ENCODE measurements at regions not wholly inside any gene's neighbourhood (a gene's known extent, or its start where the extent isn't known, plus 50 kb on each side); places are given as distances from the start of the nearest gene placed in this dataset.

DNA sequence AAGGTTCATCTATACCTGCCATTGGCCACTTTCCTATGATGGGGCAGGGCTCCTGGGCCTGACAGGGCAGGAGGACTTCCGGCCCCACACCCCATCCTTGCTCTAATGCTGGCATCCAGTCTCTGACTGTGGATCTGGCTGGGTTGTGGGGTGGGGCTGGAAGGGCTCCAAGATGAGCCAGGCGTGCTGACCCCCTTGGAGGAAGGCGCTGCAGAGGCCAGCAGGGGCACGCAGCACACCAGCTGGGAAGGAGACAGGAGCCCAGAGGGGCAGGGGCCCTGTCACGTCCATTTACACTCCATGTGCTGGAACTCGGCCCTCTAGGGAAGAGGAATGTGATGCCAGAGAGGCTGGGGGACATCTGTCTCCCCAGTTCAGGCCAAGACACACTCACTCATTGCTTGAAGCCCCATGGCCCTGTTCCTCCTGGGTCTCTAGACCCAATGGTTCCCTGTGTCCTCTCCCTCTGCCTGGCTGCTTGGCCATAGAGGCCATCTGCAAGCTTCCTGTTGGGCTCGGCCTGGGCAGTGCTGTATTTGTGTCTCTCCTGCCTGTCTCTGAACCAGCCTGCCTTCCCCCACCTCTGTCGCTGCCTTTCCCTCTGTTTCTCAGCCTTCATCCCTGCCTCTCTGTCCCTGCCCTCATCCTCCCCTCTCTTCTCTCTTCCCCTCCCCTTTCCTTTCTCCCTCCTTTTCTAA, 67.5 kb upstream of the NECTIN1 start:
- no peak overlapping the region for H3K4me3 ChIP-seq (ENCODE audit: low read depth, low read length)
- TF ChIP-seq, protein P1, sequence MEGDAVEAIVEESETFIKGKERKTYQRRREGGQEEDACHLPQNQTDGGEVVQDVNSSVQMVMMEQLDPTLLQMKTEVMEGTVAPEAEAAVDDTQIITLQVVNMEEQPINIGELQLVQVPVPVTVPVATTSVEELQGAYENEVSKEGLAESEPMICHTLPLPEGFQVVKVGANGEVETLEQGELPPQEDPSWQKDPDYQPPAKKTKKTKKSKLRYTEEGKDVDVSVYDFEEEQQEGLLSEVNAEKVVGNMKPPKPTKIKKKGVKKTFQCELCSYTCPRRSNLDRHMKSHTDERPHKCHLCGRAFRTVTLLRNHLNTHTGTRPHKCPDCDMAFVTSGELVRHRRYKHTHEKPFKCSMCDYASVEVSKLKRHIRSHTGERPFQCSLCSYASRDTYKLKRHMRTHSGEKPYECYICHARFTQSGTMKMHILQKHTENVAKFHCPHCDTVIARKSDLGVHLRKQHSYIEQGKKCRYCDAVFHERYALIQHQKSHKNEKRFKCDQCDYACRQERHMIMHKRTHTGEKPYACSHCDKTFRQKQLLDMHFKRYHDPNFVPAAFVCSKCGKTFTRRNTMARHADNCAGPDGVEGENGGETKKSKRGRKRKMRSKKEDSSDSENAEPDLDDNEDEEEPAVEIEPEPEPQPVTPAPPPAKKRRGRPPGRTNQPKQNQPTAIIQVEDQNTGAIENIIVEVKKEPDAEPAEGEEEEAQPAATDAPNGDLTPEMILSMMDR (IDR thresholded peaks at IDR 0.05; ENCODE audit: control insufficient read depth, extremely low read depth, insufficient read depth) = no peak
- no peak for DNase-seq (ENCODE audit: low read depth)

GRCh38 chr11:119795690-119796089, 66.7 kb upstream of the NECTIN1 start:
- TF ChIP-seq, protein P1 (IDR thresholded peaks at IDR 0.05; ENCODE audit: control insufficient read depth, extremely low read depth, insufficient read depth) = no peak
- H3K4me3 ChIP-seq (ENCODE audit: low read depth, low read length) = no peak overlapping the region
- DNase-seq (ENCODE audit: low read depth) = no peak

DNA sequence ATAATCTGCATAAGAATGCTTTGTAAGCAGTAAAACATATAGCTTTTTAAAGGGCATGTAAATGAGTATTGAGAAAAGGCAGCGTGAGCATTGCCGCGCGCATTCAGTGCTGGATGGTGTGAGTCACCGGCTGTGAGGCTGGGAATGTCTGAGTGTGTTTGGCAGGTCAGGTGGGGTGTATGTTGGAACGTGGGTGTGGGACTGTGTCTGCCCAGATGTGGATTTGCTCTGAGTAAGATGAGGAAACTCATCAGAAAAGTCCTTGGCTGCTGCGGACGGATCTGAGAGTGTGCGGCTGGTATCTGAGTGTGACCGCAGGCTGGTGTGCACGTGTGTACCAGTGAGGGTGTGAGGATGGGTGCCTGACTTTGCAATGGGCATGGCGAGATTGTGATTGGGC, 66.2 kb upstream of the NECTIN1 start:
- no peak for DNase-seq (ENCODE audit: low read depth)

GRCh38 chr11:119794756-119795155, 65.8 kb upstream of the NECTIN1 start:
- TF ChIP-seq, protein P1 (IDR thresholded peaks at IDR 0.05; ENCODE audit: control insufficient read depth, extremely low read depth, insufficient read depth) = no peak
- DNase-seq (ENCODE audit: low read depth) = no peak
- no peak overlapping the region for H3K4me3 ChIP-seq (ENCODE audit: low read depth, low read length)

More for the DNA sequence above, 66.2 kb upstream of the NECTIN1 start:
- TF ChIP-seq, protein P1 (IDR thresholded peaks at IDR 0.05; ENCODE audit: control insufficient read depth, extremely low read depth, insufficient read depth) = no peak
- no peak overlapping the region for H3K4me3 ChIP-seq (ENCODE audit: low read depth, low read length)

DNA sequence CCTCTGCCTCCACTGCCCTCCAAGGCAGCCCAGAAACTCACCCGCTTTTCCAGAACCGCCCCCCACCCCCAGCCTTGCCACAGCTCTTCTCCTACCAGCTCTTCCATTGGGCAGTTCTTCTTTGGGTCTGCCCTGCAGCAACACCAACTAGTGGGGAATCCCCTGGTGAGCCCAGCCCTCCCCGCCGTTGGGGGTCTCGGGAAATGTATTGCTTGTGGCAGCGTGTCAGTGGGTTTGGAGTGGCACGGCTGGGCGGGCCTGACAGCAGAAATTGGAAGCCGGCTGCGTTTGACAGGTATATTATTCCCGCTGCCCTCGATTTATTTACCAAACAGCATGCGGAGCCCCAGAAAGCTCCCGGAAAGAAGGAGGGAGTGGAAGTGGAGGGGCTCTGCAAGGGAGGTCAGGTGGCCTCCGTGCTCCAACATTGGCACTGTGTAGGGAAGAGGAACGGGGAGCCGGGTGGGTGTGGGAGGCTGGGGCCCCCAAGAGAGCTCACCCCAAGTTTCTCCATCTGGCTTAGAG, 65.2 kb upstream of the NECTIN1 start:
- TF ChIP-seq, protein P1 (IDR thresholded peaks at IDR 0.05; ENCODE audit: control insufficient read depth, extremely low read depth, insufficient read depth) = no peak
- no peak for DNase-seq (ENCODE audit: low read depth)
- no peak overlapping the region for H3K4me3 ChIP-seq (ENCODE audit: low read depth, low read length)

DNA sequence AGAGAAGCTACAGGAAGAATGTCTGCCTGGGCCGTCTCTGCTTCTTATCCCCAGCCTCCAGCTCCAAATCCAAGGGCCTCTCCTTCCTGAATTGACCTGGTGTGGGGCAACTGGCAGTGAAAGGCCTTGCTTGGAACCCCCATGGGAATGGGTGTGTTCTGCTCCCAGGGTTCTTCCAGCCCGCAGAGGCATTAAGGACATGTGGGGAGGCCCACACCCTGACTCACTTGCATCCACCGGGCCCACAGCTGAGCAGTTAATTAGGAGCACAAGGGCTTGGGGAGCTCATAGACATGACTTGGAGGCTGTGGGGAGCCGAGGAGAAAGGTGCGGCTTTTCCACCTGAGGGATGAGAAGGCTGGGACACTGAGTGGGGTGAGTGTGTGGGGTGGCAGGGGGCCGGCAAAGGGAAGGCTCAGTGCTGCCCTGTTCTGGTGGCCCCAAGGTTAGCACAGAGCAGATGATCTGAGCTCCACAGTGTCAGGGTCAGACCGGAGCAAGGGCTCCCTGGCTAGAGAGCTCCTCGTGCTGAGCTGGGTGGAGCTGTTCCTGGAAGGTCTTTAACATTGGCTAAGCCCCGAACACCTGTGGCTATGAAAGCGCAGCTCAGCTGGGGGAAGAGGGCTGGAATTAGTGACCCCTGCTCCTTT, 64.5 kb upstream of the NECTIN1 start:
- no peak for DNase-seq (ENCODE audit: low read depth)
- TF ChIP-seq, protein P1 (IDR thresholded peaks at IDR 0.05; ENCODE audit: control insufficient read depth, extremely low read depth, insufficient read depth) = no peak
- no peak overlapping the region for H3K4me3 ChIP-seq (ENCODE audit: low read depth, low read length)
